CD14-positive monocyte (primary cell): ENCODE measurements at regions not wholly inside any gene's neighbourhood (a gene's known extent, or its start where the extent isn't known, plus 50 kb on each side); places are given as distances from the start of the nearest gene placed in this dataset.

ENCODE experiments used
- DNase-seq, 3 donors: peaks; one replicate each; pipeline ENCODE4 v3.0.0-alpha.2; 2011 to 2022
- H2AFZ ChIP-seq: 2 replicates; pipeline ENCODE4 v1.6.0; 2012; ENCODE audit warnings: mild to moderate bottlenecking, low read depth, low read length, inconsistent platforms; ENCODE audit not compliant: insufficient read depth, poor library complexity, severe bottlenecking
- H3K27ac ChIP-seq, 2 donors: 1 replicate in 1 of 2; 2 replicates in 1 of 2; pipeline ENCODE4 v1.5.1; 2012 to 2013; ENCODE audit warnings: low read length in 2 of 2, control low read depth in 1 of 2, inconsistent platforms in 1 of 2, low read depth in 1 of 2, mild to moderate bottlenecking in 1 of 2
- H3K27me3 ChIP-seq, 2 donors: one replicate each; pipeline versions ENCODE4 v1.6.0 to v1.6.1; 2011 to 2013; ENCODE audit warnings: low read length in 2 of 2; ENCODE audit not compliant: control insufficient read depth in 2 of 2, insufficient read depth in 2 of 2
- H3K36me3 ChIP-seq, 2 donors: replicated peaks in 1 of 2; 1 replicate in 1 of 2; 2 replicates in 1 of 2; pipeline versions ENCODE4 v1.5.1 to v1.6.1; 2012 to 2013; ENCODE audit warnings: low read length in 2 of 2, control low read depth in 1 of 2, inconsistent platforms in 1 of 2, mild to moderate bottlenecking in 1 of 2; ENCODE audit not compliant: insufficient read depth in 2 of 2, control insufficient read depth in 1 of 2
- H3K4me1 ChIP-seq, 2 donors: 1 replicate in 1 of 2; 2 replicates in 1 of 2; pipeline versions ENCODE4 v1.5.1 to v1.6.1; 2012 to 2013; ENCODE audit warnings: low read length in 2 of 2, control low read depth in 1 of 2, inconsistent platforms in 1 of 2, mild to moderate bottlenecking in 1 of 2, moderate library complexity in 1 of 2; ENCODE audit not compliant: insufficient read depth in 2 of 2, control insufficient read depth in 1 of 2
- H3K4me2 ChIP-seq: replicated peaks from 2 replicates; pipeline ENCODE3; 2012; ENCODE audit warnings: low read length, moderate library complexity, mild to moderate bottlenecking; ENCODE audit not compliant: poor library complexity, severe bottlenecking; ENCODE audit errors: extremely low read depth
- H3K4me3 ChIP-seq, 3 experiments: fragments of 200-600 bp in 1 of 3; sonication (generic) in 1 of 3; replicated peaks in 1 of 3; 1 replicate in 2 of 3; 2 replicates in 1 of 3; pipeline ENCODE4 v1.5.1; 2011 to 2013; ENCODE audit warnings: low read length in 3 of 3, mild to moderate bottlenecking in 3 of 3, control low read depth in 2 of 3, low read depth in 2 of 3, inconsistent platforms in 1 of 3, moderate library complexity in 1 of 3
- H3K79me2 ChIP-seq: 2 replicates; pipeline ENCODE4 v1.6.0; 2012; ENCODE audit warnings: mild to moderate bottlenecking, control low read depth, inconsistent platforms, low read length, moderate library complexity; ENCODE audit not compliant: insufficient read depth
- H3K9ac ChIP-seq: 2 replicates; pipeline ENCODE4 v1.6.0; 2017; ENCODE audit warnings: low read length, mild to moderate bottlenecking; ENCODE audit not compliant: insufficient read depth, poor library complexity, severe bottlenecking
- H3K9me3 ChIP-seq, 2 donors: replicated peaks in 1 of 2; 1 replicate in 1 of 2; 2 replicates in 1 of 2; pipeline versions ENCODE4 v1.5.1 to v1.6.1; 2012 to 2013; ENCODE audit warnings: low read length in 2 of 2, control low read depth in 1 of 2; ENCODE audit not compliant: control insufficient read depth in 1 of 2, insufficient read depth in 1 of 2
- H4K20me1 ChIP-seq: 2 replicates; pipeline ENCODE4 v1.6.0; 2012; ENCODE audit warnings: mild to moderate bottlenecking, low read length, control low read depth, moderate library complexity; ENCODE audit not compliant: insufficient read depth
- H3K27ac Mint-ChIP-seq, 7 donors: one replicate each; pipeline ENCODE4 v1.8.0; 2020; ENCODE audit warnings: mild to moderate bottlenecking in 7 of 7, mixed read lengths in 7 of 7, moderate library complexity in 6 of 7, inconsistent platforms in 2 of 7
- H3K27me3 Mint-ChIP-seq, 3 donors: one replicate each; pipeline ENCODE4 v1.8.0; 2021 to 2022; ENCODE audit warnings: low read depth in 3 of 3, mild to moderate bottlenecking in 3 of 3, mixed read lengths in 3 of 3, moderate library complexity in 3 of 3, inconsistent platforms in 1 of 3
- H3K36me3 Mint-ChIP-seq, 2 donors: one replicate each; pipeline ENCODE4 v1.8.0; 2020; ENCODE audit warnings: mixed read lengths in 2 of 2, inconsistent platforms in 1 of 2, mild to moderate bottlenecking in 1 of 2
- H3K4me1 Mint-ChIP-seq: one replicate; pipeline ENCODE4 v1.8.0; 2020; ENCODE audit warnings: mild to moderate bottlenecking, mixed read lengths
- H3K4me3 Mint-ChIP-seq, 2 donors: one replicate each; pipeline ENCODE4 v1.8.0; 2020; ENCODE audit warnings: mild to moderate bottlenecking in 2 of 2, mixed read lengths in 2 of 2, moderate library complexity in 1 of 2
- H3K9me3 Mint-ChIP-seq, 7 donors: one replicate each; pipeline ENCODE4 v1.8.0; 2020 to 2022; ENCODE audit warnings: mixed read lengths in 7 of 7, mild to moderate bottlenecking in 6 of 7, moderate library complexity in 6 of 7, inconsistent platforms in 2 of 7
- CTCF ChIP-seq: fragments of 200-600 bp; IDR thresholded peaks from one replicate; pipeline ENCODE4 v1.8.0; 2022; ENCODE audit warnings: antibody characterized with exemption, mild to moderate bottlenecking
- WGBS: methylation state at CpG from one replicate; pipeline ENCODE4 v1.1.5; 2013; ENCODE audit warnings: missing lambda C conversion rate; ENCODE audit not compliant: insufficient coverage; 5-methylcytosine and 5-hydroxymethylcytosine counted together
- intact Hi-C, 2 donors: fragments of 100-400 bp; cut with micrococcal nuclease; formaldehyde crosslinking; loops; one replicate each; pipeline versions ENCODE4 v1.15.0 to v1.15.1; 2023

GRCh38 chr9:135349212-135350002 lies 130.2 kb upstream of the PPP1R26 start:
- Histone ChIP-seq H3K36me3 (no peaks in the 10 kb centered on the region), H3K79me2 (no peaks in the 10 kb centered on the region), H3K4me2 (no peak overlapping the region), H3K27me3 (no peaks in the 10 kb centered on the region), H3K9me3 (no peaks in the 10 kb centered on the region), H3K4me3 (no peak overlapping the region), H3K9ac (no peak overlapping the region), H3K27ac (no peak overlapping the region), H3K4me1 (no peaks in the 10 kb centered on the region), H2AFZ (no peak overlapping the region), H4K20me1 (no peaks in the 10 kb centered on the region)
- Mint-ChIP-seq H3K27me3 (peaks cover 7 to 10% (median 8%) of the 10 kb centered on the region in 3 donors), H3K27ac (no peak overlapping the region), H3K36me3 (no peaks in the 10 kb centered on the region), H3K9me3 (peaks cover 0 to 3% (median 0%) of the 10 kb centered on the region in 7 donors), H3K4me3 (no peak overlapping the region), H3K4me1 (no peaks in the 10 kb centered on the region)
- intact Hi-C loops, result no loop called here
- TF ChIP-seq CTCF, result no peak
- 86% methylated on average over 21 of the region's 22 CpGs for WGBS
- DNase-seq, result no peak

- no peak for DNase-seq
- Mint-ChIP-seq H3K36me3 (no peaks in the 10 kb centered on the region), H3K27ac (no peak overlapping the region), H3K27me3 (peaks cover 7 to 8% (median 7%) of the 10 kb centered on the region in 3 donors), H3K4me1 (no peaks in the 10 kb centered on the region), H3K4me3 (no peak overlapping the region), H3K9me3 (peaks cover 0 to 3% (median 0%) of the 10 kb centered on the region in 7 donors)
- TF ChIP-seq CTCF, result no peak
- Histone ChIP-seq H3K79me2 (no peaks in the 10 kb centered on the region), H3K9ac (no peak overlapping the region), H2AFZ (no peak overlapping the region), H3K9me3 (no peaks in the 10 kb centered on the region), H3K4me1 (no peaks in the 10 kb centered on the region), H3K4me2 (no peak overlapping the region), H3K36me3 (no peaks in the 10 kb centered on the region), H3K27ac (no peak overlapping the region), H3K4me3 (no peak overlapping the region), H4K20me1 (no peaks in the 10 kb centered on the region), H3K27me3 (no peaks in the 10 kb centered on the region)
- intact Hi-C loops, result no loop called here
- WGBS, result 93% methylated on average over 10 of the region's 12 CpGs
Measured at GRCh38 chr9:135350003-135350315, 129.6 kb upstream of the PPP1R26 start.
